ENCODE measurements at regions not wholly inside any gene's neighbourhood (a gene's known extent, or its start where the extent isn't known, plus 50 kb on each side); places are given as distances from the start of the nearest gene placed in this dataset.

DNA sequence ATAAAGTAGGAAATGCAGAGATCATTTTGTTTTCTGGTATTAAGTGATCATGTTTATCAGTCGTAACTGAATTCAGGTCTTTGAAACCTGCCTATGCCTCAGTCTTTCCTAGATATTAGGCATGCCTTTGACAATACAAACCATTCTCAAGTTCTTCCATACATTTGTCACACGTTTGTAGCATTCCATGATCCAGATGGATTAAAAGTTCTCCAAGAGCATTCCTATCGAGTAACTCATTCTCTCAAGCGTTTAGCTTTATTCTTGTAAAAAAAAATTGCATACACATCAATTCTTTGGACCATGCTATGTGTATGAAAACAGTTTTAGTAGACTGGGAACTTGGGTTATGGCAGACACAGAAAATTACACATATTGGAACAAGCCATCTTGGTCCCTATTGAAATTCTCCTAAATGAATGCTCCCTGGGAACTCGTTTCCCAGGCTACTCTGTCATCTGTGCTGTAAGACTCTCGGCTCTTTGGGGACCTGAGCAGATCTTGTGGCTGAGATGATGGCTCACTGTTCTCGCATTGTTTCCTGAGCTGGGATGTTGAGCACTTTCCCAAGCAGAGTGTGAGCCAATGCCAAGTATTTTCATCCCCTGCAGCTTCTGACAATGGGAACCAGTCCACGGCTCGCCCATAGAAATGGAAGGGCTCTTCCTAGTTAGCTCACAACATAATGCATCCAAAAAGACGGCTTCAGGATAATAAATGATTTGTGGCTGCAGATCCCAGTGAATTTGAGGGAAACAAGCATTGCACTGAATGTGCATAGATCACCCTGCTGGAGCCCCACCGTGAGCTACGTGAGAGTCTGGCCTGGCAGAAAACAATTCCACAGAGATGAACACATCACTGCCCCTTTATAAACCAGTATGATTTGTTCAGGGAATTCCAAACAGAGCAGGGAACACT is 230.2 kb downstream of the IRX1 start:
- CTCF ChIA-PET: interaction anchor here (0.6 kb wide), 1 partner anchor 115 kb away, joined by 3 read pairs; no protein-coding TSS in a partner anchor
- Mint-ChIP-seq H3K9me3 (no peaks in the 10 kb centered on the region), H3K27me3 (no peaks in the 10 kb centered on the region), H3K27ac (no peak overlapping the region), H3K4me3 (no peak overlapping the region), H3K36me3 (no peaks in the 10 kb centered on the region), H3K4me1 (no peaks in the 10 kb centered on the region)
- DNase-seq: no peak

DNA sequence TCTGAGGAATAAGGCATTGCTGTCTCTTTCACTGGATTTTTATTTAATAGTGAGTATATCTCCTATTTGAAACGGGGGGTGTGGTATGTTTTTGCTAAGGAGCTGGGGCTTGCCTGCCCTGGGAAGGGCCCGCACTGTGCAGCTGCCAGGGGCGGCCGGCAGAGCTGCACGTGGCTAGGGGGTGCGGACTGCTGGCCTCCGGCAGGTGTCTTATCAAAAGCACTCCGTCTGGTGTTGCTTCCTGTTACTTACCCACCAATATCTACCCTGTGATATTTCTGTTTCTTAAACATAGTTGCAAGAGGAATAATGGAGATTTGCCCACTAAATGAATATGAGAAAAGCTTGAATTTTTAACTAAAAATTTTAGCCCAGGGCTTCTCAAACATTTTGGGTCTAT is 232.0 kb downstream of the IRX1 start:
- H3K27ac Mint-ChIP-seq: no peak overlapping the region
- H3K36me3 Mint-ChIP-seq: no peaks in the 10 kb centered on the region

GRCh38 chr5:3828761-3829160 is 233.1 kb downstream of the IRX1 start:
- CTCF ChIA-PET: no interaction called here
- no peak overlapping the region for H3K27ac Mint-ChIP-seq
- no peaks in the 10 kb centered on the region for H3K36me3 Mint-ChIP-seq

More for the DNA sequence above, 232.0 kb downstream of the IRX1 start:
- DNase-seq: no peak
- Mint-ChIP-seq H3K4me3 (no peak overlapping the region), H3K4me1 (no peaks in the 10 kb centered on the region), H3K9me3 (peaks cover 3% of the 10 kb centered on the region), H3K27me3 (no peaks in the 10 kb centered on the region)
- CTCF ChIA-PET: no interaction called here

DNA sequence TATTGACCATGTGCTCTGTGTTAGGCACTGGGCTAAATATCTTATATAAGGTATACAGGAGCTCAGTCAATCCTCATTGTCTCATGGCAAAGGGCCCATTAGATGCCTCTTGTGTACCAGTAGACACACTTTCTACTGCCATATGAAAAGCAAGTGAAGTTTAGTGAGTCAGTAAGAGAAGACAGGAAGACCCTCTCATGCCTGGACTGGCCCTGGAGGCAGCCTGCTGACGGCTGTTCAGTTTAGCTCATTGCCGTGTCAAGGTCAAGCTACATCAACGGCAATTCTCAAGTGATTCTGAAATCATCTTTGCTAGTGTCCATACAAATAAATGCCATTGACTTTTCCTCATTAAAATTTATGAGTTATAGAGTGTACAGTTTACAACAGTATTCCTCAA is 237.9 kb downstream of the IRX1 start:
- no peak for DNase-seq
- Mint-ChIP-seq H3K36me3 (no peaks in the 10 kb centered on the region), H3K4me1 (no peaks in the 10 kb centered on the region), H3K27ac (no peak overlapping the region), H3K9me3 (peaks cover 4% of the 10 kb centered on the region), H3K27me3 (no peaks in the 10 kb centered on the region), H3K4me3 (no peak overlapping the region)
- CTCF ChIA-PET: no interaction called here

More at GRCh38 chr5:3828761-3829160, 233.1 kb downstream of the IRX1 start:
- H3K9me3 Mint-ChIP-seq: peaks cover 4% of the 10 kb centered on the region
- H3K4me1 Mint-ChIP-seq: no peaks in the 10 kb centered on the region
- DNase-seq: no peak
- H3K27me3 Mint-ChIP-seq: no peaks in the 10 kb centered on the region
- H3K4me3 Mint-ChIP-seq: no peak overlapping the region

- CTCF ChIA-PET: no interaction called here
- Mint-ChIP-seq H3K36me3 (no peaks in the 10 kb centered on the region), H3K27me3 (no peaks in the 10 kb centered on the region), H3K4me3 (no peak overlapping the region), H3K9me3 (peaks cover 4% of the 10 kb centered on the region), H3K4me1 (no peaks in the 10 kb centered on the region), H3K27ac (no peak overlapping the region)
- no peak for DNase-seq
Observed at GRCh38 chr5:3835811-3836210, 240.2 kb downstream of the IRX1 start.

DNA sequence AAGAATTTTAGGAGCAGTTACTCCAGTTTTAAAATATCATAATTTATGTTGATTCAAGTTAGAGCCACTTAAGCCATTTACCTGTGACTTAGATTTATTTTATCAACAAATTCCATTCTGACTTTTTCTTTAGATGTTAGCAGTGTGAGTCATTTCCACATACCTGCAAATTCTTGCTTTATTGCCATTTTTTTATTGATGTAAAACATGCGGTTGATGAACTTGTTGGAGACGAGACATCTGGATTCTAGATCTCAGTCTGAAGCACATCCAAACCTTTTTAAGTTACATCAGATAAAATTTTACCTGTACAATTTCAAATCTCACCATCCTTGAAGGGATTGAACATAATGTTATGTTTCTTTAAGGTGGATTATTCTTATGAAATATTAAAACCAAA is 240.9 kb downstream of the IRX1 start:
- CTCF ChIA-PET: no interaction called here
- Mint-ChIP-seq H3K36me3 (no peaks in the 10 kb centered on the region), H3K27ac (no peak overlapping the region), H3K9me3 (peaks cover 4% of the 10 kb centered on the region), H3K4me3 (no peak overlapping the region), H3K4me1 (no peaks in the 10 kb centered on the region), H3K27me3 (no peaks in the 10 kb centered on the region)
- DNase-seq: no peak

DNA sequence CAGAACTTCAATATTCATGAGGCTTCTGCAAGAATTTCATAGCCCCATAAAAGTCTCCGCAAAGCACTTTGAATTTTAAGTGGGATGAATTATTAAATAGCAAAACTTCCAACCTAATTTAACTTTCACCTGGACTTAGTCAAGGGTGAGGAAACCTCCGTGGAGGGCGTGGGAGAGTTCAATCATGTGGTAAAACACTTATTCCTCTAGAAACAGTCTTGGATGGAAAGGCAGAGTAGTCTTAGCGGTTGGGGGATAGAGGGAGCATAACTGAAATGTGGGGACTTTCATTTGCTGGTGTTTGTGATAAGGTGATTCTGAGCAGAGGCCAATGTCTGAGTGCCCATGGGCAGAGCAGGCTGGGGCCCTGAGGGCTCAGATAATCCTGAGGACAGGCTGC is 241.9 kb downstream of the IRX1 start:
- H3K9me3 Mint-ChIP-seq: peaks cover 2% of the 10 kb centered on the region
- H3K4me1 Mint-ChIP-seq: no peaks in the 10 kb centered on the region
- H3K36me3 Mint-ChIP-seq: no peaks in the 10 kb centered on the region
- CTCF ChIA-PET: no interaction called here
- H3K27ac Mint-ChIP-seq: no peak overlapping the region
- H3K4me3 Mint-ChIP-seq: no peak overlapping the region
- DNase-seq: no peak
- no peaks in the 10 kb centered on the region for H3K27me3 Mint-ChIP-seq

DNA sequence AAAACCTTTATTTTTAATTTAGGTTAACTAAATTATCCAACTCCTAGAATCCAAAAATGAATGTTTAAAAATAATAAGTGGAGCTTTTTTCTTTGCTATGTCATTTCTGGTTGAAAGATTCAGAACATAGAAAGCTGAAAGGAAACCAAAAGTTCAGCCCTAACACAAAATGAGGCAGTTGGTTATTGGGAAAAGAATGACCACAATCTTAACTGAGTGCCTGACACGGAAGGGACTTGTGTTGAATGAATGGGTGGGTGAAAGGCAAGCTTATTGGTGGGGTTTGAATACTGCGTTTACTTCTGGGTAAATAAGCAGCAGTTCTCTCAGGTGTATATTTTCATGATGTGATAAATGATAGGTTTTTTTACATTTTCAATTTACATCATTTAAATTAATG is 243.5 kb downstream of the IRX1 start:
- no peak for DNase-seq
- CTCF ChIA-PET: no interaction called here
- Mint-ChIP-seq H3K36me3 (no peaks in the 10 kb centered on the region), H3K9me3 (no peaks in the 10 kb centered on the region), H3K4me3 (no peak overlapping the region), H3K27me3 (no peaks in the 10 kb centered on the region), H3K27ac (no peak overlapping the region), H3K4me1 (no peaks in the 10 kb centered on the region)

GRCh38 chr5:3842591-3842990 is 247.0 kb downstream of the IRX1 start:
- CTCF ChIA-PET: no interaction called here
- no peaks in the 10 kb centered on the region for H3K9me3 Mint-ChIP-seq
- H3K36me3 Mint-ChIP-seq: no peaks in the 10 kb centered on the region
- no peak overlapping the region for H3K4me3 Mint-ChIP-seq
- no peak for DNase-seq
- no peaks in the 10 kb centered on the region for H3K4me1 Mint-ChIP-seq
- no peaks in the 10 kb centered on the region for H3K27me3 Mint-ChIP-seq
- H3K27ac Mint-ChIP-seq: no peak overlapping the region

DNA sequence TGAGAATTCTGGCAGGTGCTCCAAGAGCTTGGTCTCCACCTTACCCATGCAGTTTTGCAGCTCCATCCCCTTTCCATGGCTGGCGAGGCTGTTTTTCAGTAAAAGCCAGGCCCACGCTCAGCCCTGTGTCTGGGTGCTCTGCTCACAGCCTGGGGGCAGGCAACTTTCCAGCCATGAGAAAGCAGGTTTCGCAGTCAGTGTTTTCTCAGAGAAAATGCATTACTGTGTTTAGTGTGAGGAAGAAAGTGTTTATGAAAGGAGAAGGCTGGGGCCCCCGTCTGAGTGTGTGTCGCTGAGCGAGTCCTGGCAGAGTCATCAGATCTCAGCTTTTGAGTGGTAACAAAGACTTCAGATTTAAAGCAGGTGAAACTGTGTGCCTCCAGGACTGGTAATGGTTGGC is 248.1 kb downstream of the IRX1 start:
- H3K27me3 Mint-ChIP-seq: no peaks in the 10 kb centered on the region
- no peaks in the 10 kb centered on the region for H3K9me3 Mint-ChIP-seq
- no peak overlapping the region for H3K4me3 Mint-ChIP-seq
- H3K36me3 Mint-ChIP-seq: no peaks in the 10 kb centered on the region
- H3K4me1 Mint-ChIP-seq: no peaks in the 10 kb centered on the region
- no peak overlapping the region for H3K27ac Mint-ChIP-seq
- CTCF ChIA-PET: no interaction called here
- no peak for DNase-seq

DNA sequence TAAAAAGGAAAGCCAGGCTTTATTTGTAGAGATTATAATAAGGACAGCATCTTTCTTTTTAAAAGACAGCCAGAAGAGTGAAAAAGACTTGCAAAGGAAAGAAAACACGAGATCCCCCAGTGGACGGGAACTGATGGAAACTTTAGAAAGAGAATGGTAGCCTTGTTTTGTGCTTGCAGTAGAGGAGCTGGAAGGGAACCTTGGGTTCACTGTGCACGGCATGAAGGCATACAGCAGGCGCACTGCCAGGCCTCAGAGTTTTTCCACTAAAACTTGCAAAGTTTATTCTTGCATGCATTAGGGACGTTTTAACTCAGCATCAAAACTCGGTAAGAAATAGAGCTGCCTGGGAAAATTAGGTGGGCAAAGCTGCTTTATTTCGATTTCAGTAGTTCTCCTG is 248.6 kb downstream of the IRX1 start:
- no peaks in the 10 kb centered on the region for H3K36me3 Mint-ChIP-seq
- no peak overlapping the region for H3K27ac Mint-ChIP-seq
- no peak overlapping the region for H3K4me3 Mint-ChIP-seq
- no peak for DNase-seq
- H3K27me3 Mint-ChIP-seq: no peaks in the 10 kb centered on the region
- H3K9me3 Mint-ChIP-seq: no peaks in the 10 kb centered on the region
- CTCF ChIA-PET: no interaction called here
- no peaks in the 10 kb centered on the region for H3K4me1 Mint-ChIP-seq

DNA sequence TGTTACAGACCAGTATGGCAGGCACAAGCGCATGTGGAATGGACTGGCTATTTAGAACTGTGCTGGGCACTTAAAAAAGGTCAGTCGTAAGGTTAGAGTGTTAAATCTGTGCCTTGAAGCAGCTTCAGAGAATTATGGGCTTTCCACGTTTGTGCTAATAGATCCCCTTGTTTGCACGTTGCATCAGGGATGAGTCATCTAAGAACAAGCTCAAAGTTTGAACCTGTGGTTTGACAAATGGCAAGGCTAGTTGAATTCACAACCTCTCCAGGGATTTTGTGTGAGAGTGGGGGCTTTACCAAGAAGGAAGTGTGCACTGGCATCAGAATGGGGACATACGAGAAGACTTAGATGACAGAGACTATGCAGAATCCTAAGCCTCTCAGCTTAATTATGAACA is 249.6 kb downstream of the IRX1 start:
- H3K9me3 Mint-ChIP-seq: no peaks in the 10 kb centered on the region
- no peaks in the 10 kb centered on the region for H3K36me3 Mint-ChIP-seq
- H3K4me3 Mint-ChIP-seq: no peak overlapping the region
- CTCF ChIA-PET: no interaction called here
- no peaks in the 10 kb centered on the region for H3K4me1 Mint-ChIP-seq
- DNase-seq: no peak
- H3K27ac Mint-ChIP-seq: no peak overlapping the region
- no peaks in the 10 kb centered on the region for H3K27me3 Mint-ChIP-seq

DNA sequence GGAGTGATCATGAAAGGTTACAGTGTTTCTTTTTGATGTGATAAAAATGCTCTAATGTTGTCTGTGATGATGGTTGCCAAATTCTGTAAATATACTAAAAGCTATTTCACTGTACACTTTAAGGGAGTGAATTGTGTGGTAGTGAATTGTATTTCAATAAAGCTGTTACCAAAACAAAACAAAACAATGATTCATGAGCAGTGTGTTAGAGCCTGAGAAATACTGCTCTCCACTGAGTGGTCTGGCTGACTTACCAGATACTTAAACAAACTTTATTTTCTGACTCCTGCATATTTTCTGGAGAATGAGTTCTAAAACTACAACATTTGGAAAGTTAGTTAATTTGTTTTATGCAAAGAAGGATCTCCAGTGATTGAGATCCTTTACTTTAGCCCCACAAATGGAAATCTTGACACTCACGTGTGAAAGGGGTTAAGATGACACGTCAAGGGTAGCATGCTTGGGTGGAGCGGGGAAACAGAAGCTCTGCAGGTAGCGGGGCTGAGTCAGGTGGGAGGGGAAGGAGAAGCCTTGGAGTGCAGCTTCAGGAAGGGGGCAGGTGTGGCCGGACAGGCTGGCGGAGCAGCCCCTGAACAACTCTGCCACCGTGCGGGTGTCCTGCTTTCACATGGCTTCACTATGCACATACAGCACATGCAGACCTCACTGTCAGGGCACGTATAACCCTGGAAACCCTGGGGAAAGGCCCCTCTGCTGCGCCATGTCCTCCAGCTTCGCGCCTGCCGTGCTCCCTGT is 256.7 kb downstream of the IRX1 start:
- Mint-ChIP-seq H3K4me1 (no peaks in the 10 kb centered on the region), H3K4me3 (no peak overlapping the region), H3K9me3 (peaks cover 3% of the 10 kb centered on the region), H3K36me3 (no peaks in the 10 kb centered on the region), H3K27ac (no peak overlapping the region), H3K27me3 (no peaks in the 10 kb centered on the region)
- CTCF ChIA-PET: no interaction called here
- no peak for DNase-seq

GRCh38 chr5:3853362-3853761 is 257.7 kb downstream of the IRX1 start:
- Mint-ChIP-seq H3K4me3 (no peak overlapping the region), H3K27me3 (no peaks in the 10 kb centered on the region), H3K4me1 (no peaks in the 10 kb centered on the region), H3K27ac (no peak overlapping the region), H3K9me3 (peaks cover 5% of the 10 kb centered on the region), H3K36me3 (no peaks in the 10 kb centered on the region)
- CTCF ChIA-PET: no interaction called here
- no peak for DNase-seq

DNA sequence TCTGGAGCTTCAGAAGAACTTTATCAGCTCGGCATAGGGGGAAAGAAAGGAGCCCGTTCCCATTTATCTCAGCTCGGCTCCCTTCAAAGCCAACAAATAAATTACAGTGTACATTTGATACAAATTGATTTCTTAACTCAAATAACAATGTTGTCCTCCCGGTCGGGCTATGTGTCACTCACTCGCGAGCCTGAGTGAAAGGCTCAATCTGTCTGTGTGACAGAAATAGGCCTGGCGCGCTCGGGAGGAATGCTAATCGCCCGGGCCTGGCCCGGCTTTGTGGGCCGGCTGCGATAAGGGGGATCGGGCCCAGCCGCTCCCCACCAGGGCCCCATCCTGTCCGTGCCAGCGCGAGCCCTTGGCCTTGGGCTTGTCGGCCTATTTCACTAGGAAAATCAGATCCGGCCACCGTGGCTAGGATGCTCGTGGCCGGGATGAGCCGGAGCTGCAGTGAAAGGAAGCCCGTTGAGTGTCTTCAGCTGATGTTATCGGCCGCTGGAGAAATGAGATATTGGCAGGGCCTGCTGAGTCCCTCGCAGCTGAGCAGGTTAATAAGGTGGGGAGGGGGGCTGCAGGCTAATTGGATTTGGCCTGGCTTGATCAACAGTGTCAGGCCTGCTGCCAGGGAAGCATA is 258.7 kb downstream of the IRX1 start:
- Mint-ChIP-seq H3K4me1 (no peaks in the 10 kb centered on the region), H3K36me3 (no peaks in the 10 kb centered on the region), H3K9me3 (peaks cover 5% of the 10 kb centered on the region), H3K4me3 (no peak overlapping the region), H3K27me3 (no peaks in the 10 kb centered on the region), H3K27ac (no peak overlapping the region)
- CTCF ChIA-PET: no interaction called here
- DNase-seq: no peak

All from activated naive CD4-positive, alpha-beta T cell treated with anti-CD3 and anti-CD28 coated beads, Interleukin-2, amount 10 ng/mL, durations not matched to agents 7 days and 5 days (primary cell).